ENCODE measurements at regions not wholly inside any gene's neighbourhood (a gene's known extent, or its start where the extent isn't known, plus 50 kb on each side); places are given as distances from the start of the nearest gene placed in this dataset.

- TF ChIP-seq CTCF (conservative IDR thresholded peaks at IDR 0.05; ENCODE audit: low read depth, low read length) = no peak
- H3K4me3 ChIP-seq (ENCODE audit: low read length) = no peak overlapping the region
- DNase-seq (ENCODE audit: low read depth) = no peak
These were observed 293.7 kb upstream of the RIMS1 start for GRCh38 chr6:71592643-71593042.

GRCh38 chr6:71599359-71599758, 287.0 kb upstream of the RIMS1 start:
- TF ChIP-seq CTCF (conservative IDR thresholded peaks at IDR 0.05; ENCODE audit: low read depth, low read length) = no peak
- no peak overlapping the region for H3K4me3 ChIP-seq (ENCODE audit: low read length)
- DNase-seq (ENCODE audit: low read depth) = no peak

GRCh38 chr6:71602385-71603007, 283.9 kb upstream of the RIMS1 start:
- DNase-seq (ENCODE audit: low read depth) = peak; percentile 51
- no peak for TF ChIP-seq CTCF (conservative IDR thresholded peaks at IDR 0.05; ENCODE audit: low read depth, low read length)
- H3K4me3 ChIP-seq (ENCODE audit: low read length) = no peak overlapping the region

GRCh38 chr6:71603021-71603420, 283.3 kb upstream of the RIMS1 start:
- DNase-seq (ENCODE audit: low read depth) = no peak
- TF ChIP-seq CTCF (conservative IDR thresholded peaks at IDR 0.05; ENCODE audit: low read depth, low read length) = no peak
- H3K4me3 ChIP-seq (ENCODE audit: low read length) = no peak overlapping the region

- no peak for TF ChIP-seq CTCF (conservative IDR thresholded peaks at IDR 0.05; ENCODE audit: low read depth, low read length)
- DNase-seq (ENCODE audit: low read depth) = no peak
- H3K4me3 ChIP-seq (ENCODE audit: low read length) = no peak overlapping the region
These were observed 277.7 kb upstream of the RIMS1 start for GRCh38 chr6:71608646-71609045.

GRCh38 chr6:71619836-71620235, 266.5 kb upstream of the RIMS1 start:
- DNase-seq (ENCODE audit: low read depth) = no peak
- no peak overlapping the region for H3K4me3 ChIP-seq (ENCODE audit: low read length)
- TF ChIP-seq CTCF (conservative IDR thresholded peaks at IDR 0.05; ENCODE audit: low read depth, low read length) = no peak

GRCh38 chr6:71621918-71622519, 264.3 kb upstream of the RIMS1 start:
- peak; percentile 62 for TF ChIP-seq CTCF (conservative IDR thresholded peaks at IDR 0.05; ENCODE audit: low read depth, low read length)
- no peak for DNase-seq (ENCODE audit: low read depth)
- H3K4me3 ChIP-seq (ENCODE audit: low read length) = no peak overlapping the region

All from retinal pigment epithelial cell (primary cell).